ENCODE measurements at regions not wholly inside any gene's neighbourhood (a gene's known extent, or its start where the extent isn't known, plus 50 kb on each side); places are given as distances from the start of the nearest gene placed in this dataset.

GRCh38 chr6:114404339-114404955, 61.6 kb upstream of the HS3ST5 start:
- TF ChIP-seq MAX (IDR thresholded peaks at IDR 0.05) = no peak
- no peak for TF ChIP-seq ZNF136 (CRISPR knock-in tag; IDR thresholded peaks at IDR 0.05; ENCODE audit: low read depth)
- TF ChIP-seq JUND (CRISPR knock-in tag; IDR thresholded peaks at IDR 0.05) = no peak
- no peak for TF ChIP-seq POLR2AphosphoS5 (IDR thresholded peaks at IDR 0.05; ENCODE audit: low read depth, low read length)
- TF ChIP-seq PRPF4 (IDR thresholded peaks at IDR 0.05; ENCODE audit: low read depth, low read length, poor library complexity, severe bottlenecking) = no peak
- no peak for TF ChIP-seq JUN (CRISPR knock-in tag; IDR thresholded peaks at IDR 0.05)
- TF ChIP-seq ZNF513 (CRISPR knock-in tag; conservative IDR thresholded peaks at IDR 0.05) = no peak
- no peak for TF ChIP-seq MLX (CRISPR knock-in tag; IDR thresholded peaks at IDR 0.05)
- TF ChIP-seq CTCF (CRISPR knock-in tag; IDR thresholded peaks at IDR 0.05) = no peak
- TF ChIP-seq RAD21 (CRISPR knock-in tag; IDR thresholded peaks at IDR 0.05) = no peak
- no peak for TF ChIP-seq FOXO1 (CRISPR knock-in tag; IDR thresholded peaks at IDR 0.05)
- TF ChIP-seq ZNF3 (CRISPR knock-in tag; IDR thresholded peaks at IDR 0.05) = no peak
- TF ChIP-seq ZNF580 (CRISPR knock-in tag; IDR thresholded peaks at IDR 0.05; ENCODE audit: borderline replicate concordance, low read depth) = no peak
- no peak for TF ChIP-seq FOXC1 (CRISPR knock-in tag; IDR thresholded peaks at IDR 0.05; ENCODE audit: borderline replicate concordance)

Data from HepG2 (cell line).